Activated T-cell treated with anti-CD3 and anti-CD28 coated beads for 4 hours (primary cell): ENCODE measurements at regions not wholly inside any gene's neighbourhood (a gene's known extent, or its start where the extent isn't known, plus 50 kb on each side); places are given as distances from the start of the nearest gene placed in this dataset.

Source experiments
- DNase-seq: peaks from one replicate; pipeline ENCODE4 v3.0.0-alpha.2; 2020

- no peak for DNase-seq
Observed at GRCh38 chr17:72212041-72212440, 91.2 kb downstream of the SOX9 start.

- no peak for DNase-seq
Observed at GRCh38 chr17:72215490-72215889, 94.7 kb downstream of the SOX9 start.

DNA sequence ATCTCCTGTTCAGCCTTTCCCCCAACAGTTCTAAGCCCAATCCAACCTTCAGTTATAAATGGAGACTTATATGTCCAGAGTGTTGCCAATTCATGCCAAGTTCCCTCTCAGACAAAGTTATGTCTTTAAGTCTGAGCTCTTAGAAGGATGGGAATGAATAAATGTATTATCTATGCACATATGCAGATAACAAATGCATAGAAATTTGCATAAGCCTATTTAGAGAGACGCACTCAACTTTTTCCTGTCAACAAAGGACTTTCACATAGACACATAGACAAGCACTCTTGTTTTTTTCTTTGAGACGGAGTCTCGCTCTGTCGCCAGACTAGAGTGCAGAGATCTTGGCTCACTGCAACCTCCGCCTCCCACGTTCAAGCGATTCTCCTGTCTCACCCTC lies 95.1 kb downstream of the SOX9 start:
- no peak for DNase-seq

DNA sequence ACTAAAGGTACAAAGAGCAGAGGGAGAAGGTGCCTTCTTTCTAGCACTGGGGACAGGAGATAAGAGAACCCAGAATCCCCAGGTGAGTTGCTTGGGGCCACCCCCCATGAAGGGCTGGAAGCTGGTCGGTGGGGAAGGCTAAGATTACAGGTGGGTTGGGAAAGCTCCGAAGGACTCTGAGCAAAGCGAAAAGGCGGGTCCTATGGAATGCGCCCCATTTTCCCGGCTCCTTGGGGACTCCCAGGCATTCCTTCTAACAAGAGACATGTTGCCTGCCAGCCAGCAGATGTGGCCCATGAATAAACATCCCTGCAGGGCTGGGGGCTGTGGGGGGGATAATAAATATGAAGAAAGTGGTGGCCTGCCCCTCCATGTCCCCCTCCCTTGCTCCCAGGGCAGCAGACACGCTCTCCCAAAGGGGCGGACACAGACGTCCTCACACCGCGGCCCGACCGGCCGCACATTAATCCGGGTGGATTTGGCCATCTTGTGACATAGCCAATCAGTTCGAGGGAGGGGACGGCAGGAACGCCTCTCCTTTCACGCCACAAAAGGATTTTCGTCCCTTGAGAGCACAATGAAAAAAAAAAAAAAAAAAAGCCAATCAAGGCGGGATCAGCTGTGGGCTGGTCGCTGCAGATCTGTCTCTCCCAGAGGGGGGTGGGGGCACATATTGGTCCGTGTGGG lies 98.5 kb downstream of the SOX9 start:
- no peak for DNase-seq

DNA sequence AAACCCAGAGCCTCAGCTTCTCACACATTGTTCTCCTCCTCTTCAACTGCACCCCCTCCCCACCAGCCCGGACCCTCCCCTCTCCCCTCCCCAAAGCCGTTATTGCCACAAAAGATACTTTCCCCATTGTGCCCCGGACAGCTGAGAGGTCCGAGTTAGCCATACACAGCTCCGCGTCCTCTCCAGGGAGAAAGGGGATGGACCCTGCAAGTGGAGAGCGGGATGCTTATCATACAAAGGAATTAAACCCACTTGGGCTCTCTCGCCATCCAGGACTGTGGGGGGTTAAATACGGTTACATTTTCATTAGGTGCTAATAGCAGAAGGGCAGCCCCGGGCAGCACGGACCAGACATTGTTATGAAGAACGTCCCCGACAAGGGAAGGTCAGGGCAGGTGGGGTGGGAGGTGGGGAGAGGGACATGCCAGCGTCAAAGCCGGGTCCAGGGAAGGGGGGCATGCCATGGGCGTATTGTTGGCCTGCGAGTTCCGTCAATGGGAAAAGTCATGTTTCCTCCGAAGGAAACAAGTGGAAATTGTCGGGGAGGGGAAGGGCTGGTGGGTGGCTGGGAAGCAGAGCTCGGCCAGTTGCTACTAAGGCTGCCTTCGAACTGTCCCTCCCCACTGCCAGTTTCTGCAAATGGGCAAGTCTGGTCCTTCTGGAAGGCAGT lies 99.1 kb downstream of the SOX9 start:
- no peak for DNase-seq

DNA sequence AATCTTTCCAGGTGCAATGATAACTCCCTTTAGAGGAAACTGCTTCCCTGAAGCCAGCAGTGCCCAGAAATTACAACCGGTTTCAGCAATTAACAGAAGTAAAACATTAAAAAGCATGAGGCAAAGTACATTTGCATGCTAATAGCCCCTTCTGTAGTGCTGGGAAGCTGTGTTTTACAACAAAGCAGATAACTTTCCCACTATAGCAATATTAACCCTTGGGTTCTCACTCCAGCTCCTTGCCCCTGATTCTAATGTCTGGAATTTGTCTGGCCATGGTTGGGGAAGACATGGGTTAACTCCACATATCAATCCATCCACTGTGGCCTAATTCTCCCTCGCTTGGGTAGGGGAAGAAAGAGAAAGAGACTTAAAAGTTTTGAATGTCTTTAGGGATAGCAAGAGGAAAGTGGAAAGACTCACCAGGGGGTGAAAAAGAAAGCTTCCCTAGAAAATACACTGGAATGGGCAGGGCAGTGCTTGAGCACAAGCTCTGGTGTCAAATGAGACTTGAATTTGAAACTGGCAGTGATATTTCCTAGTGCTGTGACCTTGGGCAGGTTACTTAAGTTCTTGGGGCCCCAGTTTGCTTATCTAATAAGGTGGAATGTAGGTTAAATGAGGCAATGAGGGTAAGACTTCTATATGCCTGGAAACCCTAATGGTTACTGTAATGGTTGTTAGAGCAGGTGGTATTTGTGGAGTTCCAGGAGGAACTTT lies 102.0 kb downstream of the SOX9 start:
- DNase-seq: no peak

GRCh38 chr17:72223866-72224291 lies 103.1 kb downstream of the SOX9 start:
- DNase-seq: no peak

GRCh38 chr17:72226322-72226721 lies 105.5 kb downstream of the SOX9 start:
- DNase-seq: no peak

GRCh38 chr17:72233986-72234385 lies 113.2 kb downstream of the SOX9 start:
- DNase-seq: no peak

DNA sequence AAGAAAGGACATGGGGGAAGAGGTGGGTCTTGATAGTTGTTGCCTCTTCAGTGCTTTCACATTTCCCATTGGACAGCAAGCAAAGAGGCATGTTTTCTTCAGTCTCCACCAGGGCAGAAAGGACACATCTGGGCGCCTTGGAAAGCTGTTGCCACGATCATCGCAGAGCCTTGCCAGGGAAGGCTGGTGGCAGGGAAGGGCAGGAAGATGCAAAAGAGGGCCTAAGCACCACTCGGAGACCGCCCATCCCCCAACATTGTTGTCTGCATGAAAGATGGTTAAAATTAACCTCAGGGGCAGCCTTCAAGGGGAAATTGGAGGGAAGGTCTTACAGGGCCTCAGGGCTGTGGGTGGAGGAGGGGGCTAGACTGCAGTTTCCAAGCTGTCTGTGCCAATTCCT lies 114.2 kb downstream of the SOX9 start:
- no peak for DNase-seq

DNA sequence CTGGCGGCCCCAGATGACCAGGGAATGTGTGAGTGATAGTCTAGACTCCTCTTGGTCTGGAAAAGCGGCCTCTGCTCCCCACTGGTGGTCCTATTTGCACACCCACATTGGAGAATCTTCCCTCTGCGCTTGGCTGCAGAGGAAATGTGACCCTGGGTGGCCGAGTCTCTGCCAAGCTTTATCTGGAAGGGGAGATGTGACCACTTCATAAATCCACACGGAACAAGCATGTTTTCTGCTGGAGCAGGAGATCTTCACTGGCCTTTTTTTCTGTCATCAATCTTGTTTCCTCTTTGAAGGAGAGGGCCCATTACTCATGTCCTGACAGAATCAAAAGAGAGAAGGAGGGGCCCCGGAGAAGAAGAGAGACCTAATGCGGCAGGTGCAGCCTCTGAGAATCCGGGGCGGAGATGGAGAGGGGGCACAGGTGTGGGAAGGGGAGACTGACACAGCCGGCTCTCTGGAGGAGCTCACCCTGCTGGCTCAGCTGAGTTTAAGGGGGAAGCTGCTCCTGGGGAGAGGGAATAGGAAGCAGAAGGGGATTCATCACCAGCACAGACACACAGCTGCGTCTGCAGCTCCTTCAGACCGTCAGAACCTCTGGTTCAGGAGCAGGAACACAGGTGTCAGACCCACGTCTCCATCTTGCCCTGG lies 116.3 kb downstream of the SOX9 start:
- no peak for DNase-seq

GRCh38 chr17:72238157-72238673 lies 117.4 kb downstream of the SOX9 start:
- no peak for DNase-seq

DNA sequence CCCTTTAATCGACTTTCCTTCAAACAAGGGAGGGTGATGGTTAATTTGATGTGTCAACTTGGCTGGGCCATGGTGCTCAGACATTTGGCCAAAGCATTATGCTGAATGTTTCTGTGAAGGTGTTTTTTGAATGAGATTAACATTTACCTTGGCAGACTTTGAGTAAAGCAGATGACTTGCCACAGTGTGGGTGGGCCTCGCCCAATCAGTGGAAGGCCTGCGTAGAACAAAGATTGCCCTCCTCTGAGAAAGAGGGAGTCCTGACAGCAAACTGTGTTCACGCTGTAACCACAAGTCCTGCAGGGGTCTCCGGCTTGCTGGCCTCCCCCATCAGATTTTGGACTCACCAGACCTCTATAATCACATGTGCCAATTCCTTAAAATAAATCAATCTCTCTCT lies 118.7 kb downstream of the SOX9 start:
- no peak for DNase-seq

DNA sequence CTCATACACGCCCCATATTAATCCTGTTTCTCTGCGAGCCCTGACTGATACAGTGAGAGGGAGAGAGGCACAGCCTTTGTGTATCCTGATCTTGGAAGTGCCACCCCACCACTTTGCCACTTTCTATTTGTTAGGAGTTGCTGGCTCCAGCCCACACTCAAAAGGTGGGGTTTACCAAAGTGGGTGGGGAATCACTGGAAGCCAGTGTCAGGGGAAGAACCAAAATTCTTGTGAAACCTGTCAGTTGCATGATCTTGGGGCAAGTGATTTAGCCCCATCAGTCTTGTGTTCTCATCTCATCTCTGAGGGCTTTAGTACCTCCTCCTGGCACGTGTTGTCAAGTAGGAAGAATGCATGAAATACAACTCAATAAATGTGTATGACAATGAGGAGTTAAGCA lies 119.5 kb downstream of the SOX9 start:
- no peak for DNase-seq

DNA sequence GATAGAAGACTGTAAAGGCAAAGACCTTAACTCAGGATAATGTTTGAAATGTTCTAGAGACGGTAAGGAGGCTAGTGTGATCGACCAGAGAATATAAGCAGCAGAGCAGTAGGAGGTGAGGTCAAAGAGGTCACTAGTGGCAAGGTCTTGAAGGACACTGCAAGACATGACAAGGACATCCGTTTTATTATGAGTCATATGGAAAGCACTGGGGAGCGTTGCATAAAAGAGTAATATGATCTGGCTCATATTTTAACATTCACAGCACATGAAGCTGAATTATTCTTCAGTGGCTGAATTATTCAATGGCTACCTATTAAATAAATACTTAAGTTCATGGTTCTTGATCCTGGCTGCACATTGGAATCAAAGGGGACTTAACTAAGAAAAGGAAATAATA lies 123.7 kb downstream of the SOX9 start:
- DNase-seq: no peak

- DNase-seq: no peak
Observed at GRCh38 chr17:72244956-72245355, 124.1 kb downstream of the SOX9 start.

DNA sequence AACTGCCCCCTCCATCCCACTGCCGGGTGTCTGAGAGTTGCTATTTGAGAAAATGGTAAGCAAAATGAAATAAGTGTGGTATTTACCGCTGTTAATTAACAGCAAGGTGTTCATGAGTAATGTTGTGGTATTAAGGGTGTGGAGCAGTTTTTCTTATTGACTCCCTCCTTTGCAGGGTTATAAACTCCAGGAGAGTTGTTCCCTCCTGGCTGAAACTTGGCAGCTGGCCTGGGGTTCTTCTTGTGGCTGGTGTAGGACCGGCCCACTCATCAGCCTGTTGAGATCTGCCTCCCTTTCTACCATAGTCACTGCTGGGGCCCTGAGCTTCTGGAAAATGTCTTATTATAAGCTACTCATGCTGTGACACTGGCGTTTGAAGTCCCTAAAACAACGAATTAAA lies 128.6 kb downstream of the SOX9 start:
- no peak for DNase-seq

DNA sequence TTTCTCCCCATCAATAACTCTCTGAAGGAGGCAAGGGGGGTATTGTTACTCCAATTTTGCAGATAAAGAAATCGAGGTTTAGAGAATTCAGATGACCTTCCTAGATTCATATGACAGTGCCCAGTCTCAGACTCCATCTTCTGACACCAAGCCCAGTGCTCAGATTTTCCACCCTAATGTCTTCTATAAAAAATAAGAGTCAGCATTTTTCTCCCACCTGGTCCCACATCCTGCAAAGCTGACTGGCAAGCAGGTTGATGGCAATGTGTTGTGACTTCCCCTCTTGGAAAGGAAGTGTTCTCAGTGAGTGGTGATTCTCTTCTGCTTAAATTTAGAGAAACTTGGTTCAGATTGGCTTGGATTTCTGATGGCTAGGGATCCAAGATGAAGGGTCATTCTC lies 129.4 kb downstream of the SOX9 start:
- DNase-seq: no peak

DNA sequence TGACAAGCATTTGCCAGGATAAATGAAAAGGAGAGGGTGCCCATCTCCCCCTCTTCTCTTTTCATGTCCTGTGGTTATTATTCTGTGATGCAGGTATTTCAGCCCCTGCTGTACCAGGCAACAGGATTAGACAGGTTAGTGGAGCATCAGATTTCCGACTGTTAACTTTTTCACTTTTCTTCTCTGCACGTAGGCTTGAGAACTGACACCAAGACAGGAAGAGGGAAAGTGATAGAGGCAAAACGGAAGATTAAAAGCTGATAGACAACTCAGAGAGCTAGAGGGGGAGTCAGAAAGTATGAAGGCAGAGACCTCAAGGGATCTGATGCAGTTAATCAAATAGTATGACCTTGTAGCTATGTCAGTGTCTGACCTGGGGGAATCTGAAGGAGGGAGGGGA lies 132.8 kb downstream of the SOX9 start:
- no peak for DNase-seq

GRCh38 chr17:72254808-72255449 lies 134.1 kb downstream of the SOX9 start:
- no peak for DNase-seq

DNA sequence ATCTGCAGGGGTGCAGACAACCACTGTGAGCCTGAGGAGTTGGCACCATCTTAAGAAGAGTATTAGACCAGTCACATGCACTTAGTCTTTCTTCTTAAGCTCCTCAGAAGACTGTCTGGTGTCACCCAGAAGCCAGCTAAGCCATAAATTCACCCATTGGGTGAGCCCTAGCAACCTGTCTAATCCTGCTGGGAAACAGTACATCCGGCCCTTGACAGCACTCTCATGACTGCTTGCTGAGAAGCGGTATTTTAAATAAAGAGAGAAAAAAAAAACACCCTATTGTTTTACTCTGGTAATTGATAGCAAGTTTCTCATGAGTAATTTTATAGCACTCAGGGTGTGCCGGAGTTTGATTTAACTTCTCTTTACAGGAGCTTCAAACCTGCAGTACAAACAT lies 134.7 kb downstream of the SOX9 start:
- DNase-seq: no peak

DNA sequence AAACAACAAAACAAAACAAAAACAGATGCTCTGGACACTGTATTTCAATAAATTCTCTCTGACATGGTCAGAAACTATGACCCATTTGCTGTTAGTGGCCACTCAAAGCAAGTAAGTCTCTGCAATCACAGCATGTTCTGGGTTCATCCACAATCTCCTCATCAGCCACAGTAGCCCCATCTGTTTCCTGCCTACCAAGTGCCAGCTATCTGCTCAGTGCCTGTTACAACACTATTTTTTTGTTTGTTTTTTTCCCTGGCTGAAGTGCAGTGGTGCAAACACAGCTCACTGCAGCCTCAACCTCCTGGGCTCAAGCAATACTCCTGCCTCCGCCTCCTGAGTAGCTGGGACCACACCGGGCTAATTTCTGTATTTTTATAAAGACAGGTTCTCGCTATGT lies 137.9 kb downstream of the SOX9 start:
- DNase-seq: no peak

GRCh38 chr17:72259922-72260321 lies 139.1 kb downstream of the SOX9 start:
- no peak for DNase-seq
